GM12865 (cell line): ENCODE measurements at regions not wholly inside any gene's neighbourhood (a gene's known extent, or its start where the extent isn't known, plus 50 kb on each side); places are given as distances from the start of the nearest gene placed in this dataset.

Experiments used
- DNase-seq: peaks from one replicate; pipeline ENCODE4 v3.0.0; 2010; ENCODE audit warnings: low read depth
- H3K4me3 ChIP-seq: 2 replicates; pipeline ENCODE4 v1.5.1; 2011; ENCODE audit warnings: mild to moderate bottlenecking, low read depth, low read length, control low read depth
- CTCF ChIP-seq: IDR thresholded peaks from 2 replicates; pipeline ENCODE4 v1.5.1; 2011; ENCODE audit warnings: low read length, control low read depth, low read depth, inconsistent platforms; ENCODE audit not compliant: insufficient read depth; ENCODE audit errors: missing control alignments

DNA sequence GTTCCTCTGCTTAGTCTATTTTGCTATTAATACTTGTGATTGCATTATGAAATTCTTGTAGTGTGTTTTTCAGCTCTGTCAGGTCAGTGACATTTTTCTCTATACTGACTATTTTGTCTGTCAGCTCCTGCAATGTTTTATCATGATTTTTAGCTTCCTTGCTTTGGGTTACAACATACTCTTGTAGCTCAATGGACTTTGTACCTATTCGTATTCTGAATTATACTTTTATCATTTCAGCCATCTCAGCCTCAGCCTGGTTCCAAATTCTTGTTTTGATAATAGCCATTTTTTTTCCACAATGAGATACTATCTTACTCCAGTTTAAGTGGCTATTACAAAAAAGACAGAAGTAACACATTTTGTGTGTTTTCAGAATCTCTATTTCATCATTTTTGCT lies 204.2 kb upstream of the ONECUT1 start:
- H3K4me3 ChIP-seq = no peak overlapping the region
- DNase-seq = no peak
- TF ChIP-seq CTCF = no peak

DNA sequence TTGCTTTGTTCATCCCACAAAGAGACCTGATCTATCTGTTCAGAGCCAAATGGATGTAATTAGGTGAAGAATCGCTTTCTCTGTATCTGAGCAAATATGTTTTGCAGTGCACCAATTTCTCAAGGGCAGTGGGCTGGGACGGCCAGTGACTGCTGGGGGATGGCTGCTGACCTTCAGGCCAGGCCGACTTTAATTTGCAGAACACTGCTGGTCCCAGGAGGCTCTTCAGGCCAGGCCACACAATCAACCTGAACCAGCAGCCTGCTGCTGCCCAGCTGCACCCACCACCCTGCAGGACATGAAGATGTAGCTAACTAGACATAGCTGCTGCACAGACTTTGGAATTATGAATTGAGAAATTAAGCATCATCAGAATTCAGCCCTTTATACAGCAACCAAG lies 194.4 kb upstream of the ONECUT1 start:
- TF ChIP-seq CTCF = no peak
- H3K4me3 ChIP-seq = no peak overlapping the region
- DNase-seq = no peak

- DNase-seq = no peak
- TF ChIP-seq CTCF = no peak
These were observed 190.3 kb upstream of the ONECUT1 start for GRCh38 chr15:52980446-52980845.

DNA sequence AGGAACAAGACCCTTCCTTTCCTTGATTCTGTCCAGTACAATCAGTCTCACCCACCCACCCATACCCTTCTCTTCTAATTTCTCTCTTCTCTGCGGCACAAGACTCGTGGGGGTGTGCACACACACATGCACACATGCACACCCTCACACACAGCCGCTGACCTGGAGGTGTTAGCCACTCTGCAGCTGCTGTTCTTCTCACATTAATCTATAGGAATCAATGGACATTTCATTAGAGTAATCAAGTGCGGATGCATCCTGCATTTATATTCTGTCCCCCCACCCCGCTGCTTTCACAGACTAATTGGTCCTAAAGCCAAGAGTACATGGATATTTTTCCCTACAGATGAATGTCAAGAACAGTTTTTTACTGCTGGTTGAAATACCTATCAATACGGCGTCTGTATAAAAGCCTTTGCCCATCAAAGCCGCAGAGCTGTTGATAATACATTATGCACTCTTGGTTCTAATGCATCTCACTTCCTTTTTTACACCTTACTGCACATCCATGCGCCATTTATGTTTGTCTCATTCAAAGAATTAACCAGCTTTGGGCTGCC lies 186.5 kb upstream of the ONECUT1 start:
- DNase-seq = no peak
- no peak for TF ChIP-seq CTCF
- no peak overlapping the region for H3K4me3 ChIP-seq

More at GRCh38 chr15:52980446-52980845, 190.3 kb upstream of the ONECUT1 start:
- no peak overlapping the region for H3K4me3 ChIP-seq

DNA sequence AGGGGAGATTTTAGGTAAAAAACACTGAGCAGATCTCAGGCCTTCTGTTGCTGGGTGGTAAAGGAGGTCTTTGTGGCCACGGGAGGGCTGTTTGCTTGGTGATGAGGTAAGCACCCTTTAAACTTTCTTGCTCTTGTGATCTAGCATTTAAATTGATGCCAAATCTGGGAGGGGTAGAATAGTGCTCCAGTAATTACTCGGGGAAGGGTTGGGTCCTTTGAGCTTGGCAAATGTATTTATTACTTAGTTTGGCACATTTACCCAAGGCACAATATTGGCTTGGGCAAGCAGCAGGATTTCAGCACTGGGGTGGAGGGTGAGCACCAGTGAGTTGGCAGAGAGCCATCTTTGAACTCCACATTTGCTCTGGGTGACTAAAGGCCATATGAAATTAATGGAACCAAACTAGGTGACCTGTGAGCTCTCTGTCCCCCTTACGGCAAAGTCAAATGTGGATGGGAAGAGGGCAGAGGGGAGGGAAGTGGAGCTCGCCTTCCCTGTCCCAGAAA lies 185.9 kb upstream of the ONECUT1 start:
- no peak for DNase-seq
- TF ChIP-seq CTCF = no peak

GRCh38 chr15:52963865-52964264 lies 173.7 kb upstream of the ONECUT1 start:
- TF ChIP-seq CTCF = no peak
- no peak overlapping the region for H3K4me3 ChIP-seq
- DNase-seq = no peak

More for the DNA sequence above, 185.9 kb upstream of the ONECUT1 start:
- no peak overlapping the region for H3K4me3 ChIP-seq

GRCh38 chr15:52960283-52960682 lies 170.1 kb upstream of the ONECUT1 start:
- H3K4me3 ChIP-seq = no peak overlapping the region
- peak; percentile 2 for DNase-seq
- no peak for TF ChIP-seq CTCF
